Thymus (tissue), 11 donors: ENCODE measurements at regions not wholly inside any gene's neighbourhood (a gene's known extent, or its start where the extent isn't known, plus 50 kb on each side); places are given as distances from the start of the nearest gene placed in this dataset.

ENCODE experiments used
- DNase-seq, 9 donors: peaks; one replicate each; pipeline ENCODE4 v3.0.0-alpha.2; 2013; ENCODE audit warnings: low spot score in 9 of 9, low read depth in 6 of 9, missing footprints in 1 of 9
- H3K27ac ChIP-seq, 2 donors: one replicate each; pipeline ENCODE4 v1.5.1; 2013; ENCODE audit warnings: control low read depth in 1 of 2, low read depth in 1 of 2, low read length in 1 of 2, mild to moderate bottlenecking in 1 of 2, moderate library complexity in 1 of 2
- H3K27me3 ChIP-seq, 2 donors: one replicate each; pipeline ENCODE4 v1.5.1; 2013; ENCODE audit warnings: low read length in 1 of 2; ENCODE audit not compliant: control insufficient read depth in 2 of 2, insufficient read depth in 1 of 2
- H3K36me3 ChIP-seq, 2 donors: one replicate each; pipeline ENCODE4 v1.5.1; 2013; ENCODE audit warnings: low read length in 1 of 2, mild to moderate bottlenecking in 1 of 2, moderate library complexity in 1 of 2; ENCODE audit not compliant: control insufficient read depth in 2 of 2, insufficient read depth in 2 of 2
- H3K4me1 ChIP-seq, 2 donors: one replicate each; pipeline ENCODE4 v1.5.1; 2013; ENCODE audit warnings: low read length in 2 of 2; ENCODE audit not compliant: control insufficient read depth in 2 of 2, insufficient read depth in 2 of 2
- H3K4me3 ChIP-seq, 2 donors: one replicate each; pipeline ENCODE4 v1.5.1; 2013; ENCODE audit warnings: low read length in 2 of 2, control low read depth in 1 of 2, mild to moderate bottlenecking in 1 of 2
- H3K9me3 ChIP-seq, 2 donors: one replicate each; pipeline ENCODE4 v1.5.1; 2013; ENCODE audit warnings: low read length in 1 of 2, mild to moderate bottlenecking in 1 of 2; ENCODE audit not compliant: control insufficient read depth in 2 of 2, insufficient read depth in 1 of 2
- WGBS: extraction: QIAGEN DNeasy Blood & Tissue Kit; methylation state at CpG from one replicate; pipeline ENCODE4 v1.1.7; 2013; 5-methylcytosine and 5-hydroxymethylcytosine counted together
- donor health status: healthy.

DNA sequence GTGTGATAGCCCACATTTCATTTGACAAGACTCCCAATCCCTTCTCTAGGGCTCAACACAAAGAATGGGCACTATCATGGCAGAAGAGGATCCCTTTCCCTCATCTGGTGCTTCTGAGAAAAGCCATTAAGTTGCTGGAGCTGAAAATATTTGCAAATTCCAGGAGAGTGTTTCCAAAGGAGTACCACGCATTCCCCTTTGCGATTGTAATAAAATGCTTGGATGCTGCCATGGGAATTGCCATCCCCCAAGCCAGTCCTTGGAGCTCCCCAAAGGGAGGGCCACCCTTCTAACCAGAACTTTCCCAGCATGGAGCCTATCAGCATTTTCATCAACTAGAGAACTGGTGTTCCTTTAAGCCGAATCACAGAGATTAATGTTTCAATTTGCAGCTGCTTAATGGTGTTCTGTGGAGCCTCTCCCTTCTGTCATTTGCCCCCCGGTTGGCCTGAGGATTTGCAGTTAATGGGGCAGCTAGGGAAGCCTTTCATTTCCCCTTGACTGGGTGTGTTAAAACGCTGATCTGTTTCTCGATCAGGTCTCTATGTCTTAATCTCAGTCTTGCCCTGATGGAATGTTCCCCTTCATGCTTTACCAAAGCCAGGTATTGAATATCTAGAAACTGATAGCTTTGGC, 133.0 kb downstream of the ENC1 start:
- Histone ChIP-seq H3K27ac (no peak overlapping the region), H3K9me3 (no peaks in the 10 kb centered on the region), H3K36me3 (no peaks in the 10 kb centered on the region), H3K27me3 (no peaks in the 10 kb centered on the region), H3K4me1 (peaks cover 0 to 13% of the 10 kb centered on the region in 2 donors), H3K4me3 (no peak overlapping the region)
- 96% methylated on average over 6 of the region's 6 CpGs for WGBS
- DNase-seq, result no peak

DNA sequence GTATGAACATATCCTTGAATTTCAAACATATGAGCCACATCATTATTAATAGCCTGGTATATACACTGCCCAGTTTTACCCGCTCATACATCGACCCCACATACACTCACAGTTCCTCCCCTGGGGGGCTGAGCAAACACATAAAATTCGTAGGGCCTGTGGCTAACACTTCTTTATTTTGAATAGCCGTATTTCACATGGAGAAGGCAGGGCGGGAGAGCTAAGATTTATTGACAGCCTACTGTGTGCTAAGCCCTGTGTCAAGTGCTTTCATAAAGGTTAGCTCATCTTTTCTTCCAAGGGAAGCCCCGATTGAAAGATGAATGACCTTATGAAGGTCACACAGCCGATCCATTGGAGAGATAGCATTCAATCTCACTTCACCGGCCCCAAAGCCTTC, 134.4 kb downstream of the ENC1 start:
- Histone ChIP-seq H3K36me3 (no peaks in the 10 kb centered on the region), H3K4me1 (peaks cover 0 to 22% of the 10 kb centered on the region in 2 donors), H3K27ac (no peak overlapping the region), H3K4me3 (no peak overlapping the region), H3K9me3 (no peaks in the 10 kb centered on the region), H3K27me3 (no peaks in the 10 kb centered on the region)
- 96% methylated on average over 8 of the region's 8 CpGs for WGBS
- no peak for DNase-seq

DNA sequence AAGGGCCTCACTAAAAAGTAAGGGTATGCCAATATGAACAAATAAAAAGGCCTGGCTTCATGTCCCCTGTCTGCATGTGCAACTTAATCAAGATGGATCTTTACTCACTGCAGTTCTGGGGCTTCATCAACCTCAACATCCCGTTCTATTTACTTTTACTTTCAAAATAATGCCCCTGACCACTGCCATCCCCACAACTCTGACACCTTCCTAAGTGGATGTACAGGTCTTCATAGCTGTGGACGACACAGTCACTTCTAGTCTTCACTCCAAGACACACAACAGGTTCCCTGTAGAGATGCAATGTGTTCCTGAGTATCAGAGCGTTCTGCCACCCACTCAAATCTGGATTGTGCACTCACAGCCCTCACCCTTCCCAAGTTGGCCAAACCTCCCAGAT, 136.1 kb downstream of the ENC1 start:
- WGBS, result 97% methylated on average over 3 of the region's 3 CpGs
- H3K27me3 ChIP-seq, result no peaks in the 10 kb centered on the region
- no peak for DNase-seq
- H3K4me3 ChIP-seq, result no peak overlapping the region
- peaks cover 0 to 23% of the 10 kb centered on the region in 2 donors for H3K4me1 ChIP-seq
- H3K9me3 ChIP-seq, result no peaks in the 10 kb centered on the region
- H3K27ac ChIP-seq, result no peak overlapping the region
- H3K36me3 ChIP-seq, result no peaks in the 10 kb centered on the region

DNA sequence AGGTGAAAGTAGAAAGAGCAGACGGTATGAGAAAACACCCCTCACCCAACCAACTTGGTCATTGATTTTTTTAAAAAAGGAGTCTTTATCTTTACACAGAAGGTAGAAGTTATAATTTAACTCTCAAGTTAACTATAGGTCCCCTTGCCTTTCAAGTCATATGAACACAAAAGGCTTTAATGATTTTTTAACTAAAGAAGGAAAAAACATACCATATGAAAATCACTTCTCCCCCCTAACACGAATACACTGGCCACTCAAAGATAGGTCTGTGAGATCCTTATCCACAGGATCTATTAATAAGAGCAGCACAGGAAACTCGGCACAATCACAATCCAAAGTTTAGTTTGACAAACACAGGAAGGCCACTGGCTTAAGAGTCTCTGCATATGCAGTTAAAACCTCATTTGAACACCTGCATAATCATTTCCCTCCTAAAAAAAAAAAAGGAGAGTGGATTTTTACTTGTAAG, 138.0 kb downstream of the ENC1 start:
- no peaks in the 10 kb centered on the region for H3K36me3 ChIP-seq
- no peak overlapping the region for H3K4me3 ChIP-seq
- 36% methylated on average over 3 of the region's 3 CpGs for WGBS
- H3K27ac ChIP-seq, result peak overlapping the region in 1 of 2 donors; percentile 71
- DNase-seq, result peak in 4 of 9 donors; percentile 10 to 39 (median 15)
- no peaks in the 10 kb centered on the region for H3K27me3 ChIP-seq
- H3K9me3 ChIP-seq, result no peaks in the 10 kb centered on the region
- peaks cover 0 to 23% of the 10 kb centered on the region in 2 donors for H3K4me1 ChIP-seq

DNA sequence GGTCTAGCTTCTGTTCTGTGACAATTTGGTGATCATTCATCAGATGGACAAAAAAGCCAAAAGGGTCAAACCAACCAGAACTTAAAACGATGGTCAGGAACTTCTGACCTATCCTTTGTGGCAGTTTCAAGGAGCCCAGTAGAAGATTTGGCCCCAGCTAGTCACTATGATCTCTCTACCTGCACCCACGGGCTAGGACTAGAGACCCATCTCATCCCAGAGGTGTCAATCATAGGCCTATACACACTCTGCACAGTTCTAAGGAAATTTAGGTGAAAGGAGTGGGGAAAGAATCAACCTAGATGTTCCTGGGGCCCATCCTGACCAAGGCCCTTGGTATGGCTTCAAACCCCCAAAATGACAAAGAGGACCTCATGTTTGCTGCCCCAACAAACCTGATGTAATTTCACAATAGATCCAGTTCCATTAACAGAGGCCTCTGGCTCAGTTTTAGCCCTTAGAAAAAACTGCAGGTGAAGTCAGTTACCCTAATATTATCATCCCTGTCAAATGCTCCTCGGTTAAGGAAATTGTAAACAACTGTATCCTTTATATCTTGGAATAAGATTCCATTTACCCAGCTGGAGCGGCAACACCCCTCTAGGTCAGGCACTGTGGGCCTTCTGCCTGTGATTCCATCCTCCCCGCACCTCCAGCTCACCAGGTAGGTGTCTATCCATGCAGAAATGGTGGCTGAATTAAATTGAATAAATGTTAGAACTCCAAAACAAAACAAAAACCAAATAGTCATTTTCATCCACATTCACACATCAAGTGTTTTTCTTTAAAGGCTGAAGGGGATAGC, 138.7 kb downstream of the ENC1 start:
- no peak for DNase-seq
- no peak overlapping the region for H3K4me3 ChIP-seq
- no peaks in the 10 kb centered on the region for H3K36me3 ChIP-seq
- peak overlapping the region in 1 of 2 donors; percentile 71 for H3K27ac ChIP-seq
- H3K27me3 ChIP-seq, result no peaks in the 10 kb centered on the region
- peaks cover 0 to 23% of the 10 kb centered on the region in 2 donors for H3K4me1 ChIP-seq
- 88% methylated on average over 5 of the region's 5 CpGs for WGBS
- no peaks in the 10 kb centered on the region for H3K9me3 ChIP-seq

DNA sequence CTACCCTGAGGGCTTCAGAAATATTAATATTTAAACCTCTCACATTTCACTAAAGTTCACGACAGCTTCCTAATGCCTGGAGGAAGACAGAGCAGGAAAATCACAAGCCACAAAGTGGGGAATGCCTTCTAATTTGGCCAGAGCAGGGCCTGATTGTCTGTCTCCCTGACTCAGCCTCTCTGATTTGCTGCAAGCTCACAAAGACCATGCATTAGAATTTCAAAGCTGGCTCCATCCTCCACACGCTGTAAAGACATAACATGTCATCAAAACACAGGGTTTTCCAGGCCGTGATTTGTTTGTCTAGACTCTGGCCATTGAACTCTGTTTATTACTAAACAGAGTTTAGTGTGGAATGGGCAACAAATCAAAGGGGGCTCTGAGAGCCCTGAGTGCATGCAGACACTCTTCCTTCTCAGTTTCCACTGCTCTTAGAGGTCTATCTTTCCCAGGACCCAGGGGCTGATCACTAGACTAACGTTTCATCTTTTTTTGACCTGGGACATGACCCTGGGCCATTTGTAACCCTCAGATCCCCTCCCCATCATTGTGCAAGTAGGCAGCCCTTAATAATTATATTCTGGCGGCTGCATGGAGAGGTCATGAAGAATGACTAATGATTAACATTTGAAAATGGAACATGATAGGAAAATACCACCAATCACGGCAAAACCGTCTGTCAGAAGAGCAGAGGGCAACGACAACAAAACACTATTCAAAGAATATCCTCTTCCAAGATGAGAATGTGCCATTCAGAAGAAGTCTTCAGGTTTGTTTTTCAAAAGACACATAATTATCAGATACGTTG, 140.2 kb downstream of the ENC1 start:
- Histone ChIP-seq H3K36me3 (no peaks in the 10 kb centered on the region), H3K9me3 (no peaks in the 10 kb centered on the region), H3K27ac (no peak overlapping the region), H3K27me3 (no peaks in the 10 kb centered on the region), H3K4me3 (no peak overlapping the region), H3K4me1 (peaks cover 0 to 21% of the 10 kb centered on the region in 2 donors)
- DNase-seq, result no peak
- WGBS, result 92% methylated on average over 9 of the region's 9 CpGs

DNA sequence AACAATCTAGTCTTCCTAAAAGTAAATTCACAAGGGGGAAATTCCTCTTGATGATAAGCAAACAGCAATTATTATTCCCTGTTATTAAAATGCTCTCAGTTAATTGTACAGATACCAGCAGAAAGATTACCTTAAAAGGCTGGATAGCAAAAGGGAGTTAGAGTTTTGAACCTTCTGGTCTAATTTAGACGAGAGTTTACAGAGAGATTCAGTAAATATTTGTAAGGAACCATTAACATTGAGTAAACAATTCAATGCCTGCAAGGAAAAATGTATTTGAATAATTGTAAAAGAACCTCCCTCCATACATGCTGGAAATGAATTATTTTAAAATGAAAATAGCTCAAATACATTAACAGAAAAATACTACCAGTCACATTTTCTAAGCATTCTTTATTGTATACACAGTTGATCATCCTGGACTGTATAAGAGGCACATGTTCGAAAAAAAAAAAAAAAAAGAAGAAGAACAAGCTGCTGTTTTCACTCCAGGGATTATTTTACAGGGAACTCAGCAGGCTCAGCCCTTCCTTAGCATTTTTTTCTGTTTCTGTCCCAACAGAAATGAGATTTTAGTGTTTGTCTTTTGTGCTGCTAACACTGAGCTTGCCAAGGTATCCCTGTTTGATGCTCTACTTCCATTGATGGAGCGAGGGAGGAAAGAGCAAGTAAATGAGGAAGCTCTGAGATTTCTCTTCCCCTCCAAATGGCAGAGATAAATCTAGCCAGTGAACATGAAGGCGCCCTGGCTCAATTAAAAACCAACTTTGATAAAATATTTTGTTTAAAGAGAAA, 141.1 kb downstream of the ENC1 start:
- Histone ChIP-seq H3K4me1 (peaks cover 0 to 21% of the 10 kb centered on the region in 2 donors), H3K27ac (no peak overlapping the region), H3K4me3 (no peak overlapping the region), H3K27me3 (no peaks in the 10 kb centered on the region), H3K9me3 (no peaks in the 10 kb centered on the region), H3K36me3 (no peaks in the 10 kb centered on the region)
- WGBS, result 82% methylated on average over 4 of the region's 4 CpGs
- DNase-seq, result no peak

DNA sequence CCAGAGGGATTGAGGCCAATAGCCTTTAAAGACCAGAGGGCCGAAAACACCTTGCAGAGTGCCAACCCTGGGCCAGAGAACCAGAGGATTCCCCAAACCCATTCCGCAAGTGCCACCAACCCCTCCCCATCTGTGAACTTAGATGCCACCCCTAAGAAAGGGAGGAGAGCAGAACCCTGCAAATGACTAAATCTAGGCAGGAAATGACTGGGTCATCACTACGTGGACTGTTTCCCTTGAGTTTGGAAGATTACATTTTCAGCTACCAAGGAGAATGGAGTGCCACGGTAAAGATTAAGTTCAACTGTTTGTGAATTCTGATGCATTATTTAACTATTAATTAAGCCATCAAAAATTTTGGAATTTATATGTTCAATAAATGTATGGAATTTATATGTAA, 142.8 kb downstream of the ENC1 start:
- no peaks in the 10 kb centered on the region for H3K9me3 ChIP-seq
- 92% methylated on average over 4 of the region's 4 CpGs for WGBS
- H3K4me3 ChIP-seq, result no peak overlapping the region
- H3K36me3 ChIP-seq, result no peaks in the 10 kb centered on the region
- H3K27ac ChIP-seq, result no peak overlapping the region
- no peak for DNase-seq
- peaks cover 0 to 21% of the 10 kb centered on the region in 2 donors for H3K4me1 ChIP-seq
- no peaks in the 10 kb centered on the region for H3K27me3 ChIP-seq
